CD4-positive, alpha-beta T cell treated with Interleukin-6 at 100 ng/mL for 8 hours (primary cell): ENCODE measurements at regions not wholly inside any gene's neighbourhood (a gene's known extent, or its start where the extent isn't known, plus 50 kb on each side); places are given as distances from the start of the nearest gene placed in this dataset.
"Not testable (repeated sequence)": the region's sequence is repeated elsewhere in the genome, so short reads cannot be mapped to it uniquely, and the experiment has no call there.

Source experiments
- DNase-seq: peaks from one replicate; pipeline ENCODE4 v3.0.0-alpha.2; 2020; ENCODE audit warnings: mixed read lengths, low spot score

DNA sequence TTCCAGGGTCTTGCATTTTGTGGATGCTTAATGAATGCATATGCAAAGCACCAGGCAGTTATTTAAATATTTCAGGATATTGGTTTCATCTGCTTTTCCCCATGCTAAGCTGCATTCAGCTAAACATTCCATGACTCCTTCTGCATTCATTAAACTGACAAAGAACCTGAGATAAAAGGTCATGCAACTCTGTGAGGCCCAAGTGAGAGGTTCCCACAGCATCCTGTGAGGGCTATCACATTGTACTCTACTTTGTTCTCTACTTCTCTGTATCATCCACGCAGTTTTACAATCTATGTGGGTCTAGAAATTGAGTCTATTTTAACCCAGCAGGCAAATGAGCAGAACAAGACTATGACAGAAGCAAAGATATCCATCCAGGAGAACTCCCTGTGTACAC lies 86.4 kb upstream of the PRSS16 start:
- DNase-seq = no peak

DNA sequence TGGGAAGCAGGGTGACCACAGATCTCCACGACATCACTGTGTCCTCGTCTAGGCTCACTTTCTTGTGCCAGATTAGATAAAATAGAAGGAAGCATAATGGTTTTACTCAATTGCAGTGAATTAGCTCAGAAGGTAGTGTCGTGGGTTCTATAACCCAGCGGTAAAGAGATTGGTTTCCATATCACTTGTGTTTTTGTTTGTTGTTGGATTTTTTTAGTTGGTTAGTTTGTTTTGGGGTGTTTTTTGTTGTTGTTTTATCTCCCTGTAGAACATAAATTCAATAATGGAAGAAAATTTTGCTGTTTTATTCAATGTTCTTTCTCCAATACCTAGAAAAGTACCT lies 85.9 kb upstream of the PRSS16 start:
- no peak for DNase-seq

DNA sequence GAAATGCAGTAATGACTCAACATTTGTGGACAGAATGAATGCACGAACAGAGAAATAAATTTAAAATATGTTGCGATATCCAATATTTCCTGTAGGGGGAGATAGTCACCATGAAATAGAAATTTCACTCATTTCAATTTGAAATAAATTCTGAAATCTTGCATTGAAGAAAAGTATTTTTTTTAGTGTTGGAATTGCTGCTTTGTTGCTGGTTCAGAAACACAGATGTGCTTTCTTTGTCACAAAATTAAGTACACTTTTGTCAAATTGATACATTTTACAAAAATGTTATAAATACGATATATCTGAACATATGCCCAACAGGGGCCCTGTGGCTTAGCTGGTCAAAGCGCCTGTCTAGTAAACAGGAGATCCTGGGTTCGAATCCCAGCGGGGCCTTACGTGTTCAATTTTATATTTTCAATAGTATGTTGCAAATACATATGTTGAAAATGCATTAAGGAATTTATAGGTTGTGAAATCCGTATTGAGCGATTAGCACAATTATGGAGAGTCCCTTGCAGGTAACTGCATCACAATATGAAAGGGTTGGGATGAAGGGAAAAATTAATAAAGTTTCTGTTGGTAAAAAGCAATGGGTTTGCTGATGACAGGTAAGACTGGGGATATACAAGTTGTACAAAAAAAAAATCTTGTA lies 85.4 kb upstream of the PRSS16 start:
- peak; percentile 38 for DNase-seq

DNA sequence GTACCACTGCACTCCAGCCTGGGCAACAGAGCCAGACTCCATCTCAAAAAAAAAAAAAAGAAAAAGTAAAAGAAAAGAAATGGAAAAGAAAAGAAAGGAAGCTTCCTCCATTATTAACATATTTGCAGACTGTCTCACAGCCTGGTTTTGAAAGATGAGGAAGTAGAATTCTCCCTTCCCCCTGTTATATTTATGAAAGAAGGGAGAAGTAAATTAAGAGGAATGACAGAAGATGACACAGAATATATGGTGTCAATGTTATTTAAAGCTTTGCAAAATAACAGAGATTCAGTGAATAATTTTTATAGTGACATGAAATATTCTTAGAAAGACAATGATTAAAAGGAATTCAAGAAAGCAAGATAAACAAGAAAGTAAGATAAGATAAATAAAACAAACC lies 83.7 kb upstream of the PRSS16 start:
- no peak for DNase-seq

DNA sequence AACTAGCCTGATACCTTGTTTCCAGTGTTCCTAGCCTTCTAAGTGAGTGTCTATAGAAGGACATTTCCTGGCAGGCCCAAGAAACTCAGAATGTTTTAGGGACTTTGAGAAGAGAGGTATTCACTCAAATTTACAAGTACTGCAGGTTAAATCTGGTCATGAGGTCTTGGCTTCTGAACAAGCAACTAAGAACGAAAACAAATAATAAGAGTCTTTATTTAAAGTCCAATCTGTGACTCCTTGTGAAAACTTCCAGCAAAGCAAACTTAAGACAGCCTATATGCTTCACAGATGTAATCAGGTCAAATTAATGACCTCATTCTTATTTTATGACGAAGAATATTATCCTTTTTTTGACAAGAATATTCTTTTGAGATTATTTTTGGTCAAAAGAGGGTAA lies 79.4 kb upstream of the PRSS16 start:
- no peak for DNase-seq

DNA sequence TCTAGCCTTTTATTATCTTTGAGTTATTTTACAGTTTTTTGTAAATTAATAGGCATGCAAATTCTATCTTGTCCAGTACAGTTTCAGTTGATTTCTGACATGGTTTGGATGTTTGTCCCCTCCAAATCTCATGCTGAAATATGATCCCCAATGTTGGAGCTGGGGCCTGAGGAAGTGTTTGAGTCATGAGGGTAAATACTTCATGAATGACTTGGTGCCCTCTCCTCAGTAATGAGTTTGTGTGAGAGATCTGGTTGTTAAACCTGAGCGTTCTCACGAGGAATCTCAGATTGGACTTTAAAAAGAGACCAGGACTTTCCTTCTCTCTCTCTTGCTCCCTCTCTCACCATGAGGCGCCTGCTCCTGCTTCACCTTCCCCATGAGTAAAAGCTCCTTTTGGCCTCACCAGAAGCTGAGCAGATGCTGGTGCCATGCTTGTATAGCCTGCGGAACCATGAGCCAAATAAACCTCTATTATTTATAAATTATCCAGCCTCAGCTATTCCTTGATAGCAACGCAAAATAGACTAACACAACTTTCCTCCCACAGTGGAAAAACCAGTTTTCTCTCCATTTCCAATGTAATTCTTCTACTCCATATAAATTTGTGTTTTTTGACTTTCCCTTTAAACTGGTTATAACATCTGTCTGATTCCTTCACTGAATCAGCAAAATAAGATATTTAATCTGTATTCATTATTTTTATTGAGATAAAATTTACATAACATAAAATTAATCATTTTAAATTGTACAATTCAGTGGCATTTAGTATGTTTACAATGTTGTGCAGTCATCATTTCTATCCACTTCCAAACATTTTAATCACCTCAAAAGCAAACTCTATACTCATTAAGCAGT lies 78.7 kb upstream of the PRSS16 start:
- DNase-seq = no peak

DNA sequence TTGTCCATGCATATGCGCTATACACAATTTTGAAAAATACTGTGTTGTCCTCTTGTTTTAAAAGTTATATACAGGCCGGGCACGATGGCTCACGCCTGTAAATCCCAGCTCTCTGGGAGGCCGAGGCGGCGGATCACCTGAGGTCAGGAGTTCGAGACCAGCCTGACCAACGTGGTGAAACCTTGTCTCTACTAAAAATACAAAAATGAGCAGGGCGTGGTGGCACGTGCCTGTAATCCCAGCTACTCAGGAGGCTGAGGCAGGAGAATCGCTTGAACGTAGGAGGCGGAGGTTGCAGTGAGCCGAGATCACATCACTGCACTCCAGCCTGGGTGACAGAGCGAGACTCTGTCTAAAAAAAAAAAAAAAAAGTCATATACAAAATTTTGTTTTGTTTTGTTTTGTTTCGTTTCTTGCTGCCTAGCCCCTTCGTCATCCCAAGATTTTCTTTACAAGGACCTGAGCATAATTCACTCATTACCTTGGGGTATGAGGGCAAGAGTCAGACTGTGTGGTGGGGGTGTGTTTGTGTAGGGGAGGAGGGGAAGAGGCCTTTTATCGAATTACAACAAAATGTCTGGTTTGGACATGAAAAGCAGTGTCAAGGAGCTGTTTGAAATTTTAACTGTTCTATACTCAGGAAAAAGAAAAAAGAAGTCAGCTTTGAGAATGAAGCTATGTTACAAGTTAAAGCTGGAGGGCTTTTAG lies 74.8 kb upstream of the PRSS16 start:
- not testable (repeated sequence) for DNase-seq

DNA sequence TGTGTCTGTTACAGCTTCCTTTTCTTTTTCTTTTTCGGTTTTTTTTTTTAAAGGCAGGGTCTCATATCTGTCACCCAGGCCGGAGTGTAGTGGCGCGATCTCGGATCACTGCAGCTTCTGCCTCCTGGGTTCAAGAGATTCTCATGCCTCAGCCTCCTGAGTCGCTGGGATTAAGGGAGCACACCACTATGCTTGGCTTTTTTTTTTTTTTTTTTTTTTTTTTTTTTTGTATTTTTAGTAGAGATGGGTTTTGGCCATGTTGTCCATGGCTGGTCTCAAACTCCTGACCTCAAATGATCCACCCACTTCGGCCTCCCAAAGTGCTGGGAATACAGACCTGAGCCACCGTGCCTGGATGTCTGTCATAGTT lies 74.3 kb upstream of the PRSS16 start:
- not testable (repeated sequence) for DNase-seq

DNA sequence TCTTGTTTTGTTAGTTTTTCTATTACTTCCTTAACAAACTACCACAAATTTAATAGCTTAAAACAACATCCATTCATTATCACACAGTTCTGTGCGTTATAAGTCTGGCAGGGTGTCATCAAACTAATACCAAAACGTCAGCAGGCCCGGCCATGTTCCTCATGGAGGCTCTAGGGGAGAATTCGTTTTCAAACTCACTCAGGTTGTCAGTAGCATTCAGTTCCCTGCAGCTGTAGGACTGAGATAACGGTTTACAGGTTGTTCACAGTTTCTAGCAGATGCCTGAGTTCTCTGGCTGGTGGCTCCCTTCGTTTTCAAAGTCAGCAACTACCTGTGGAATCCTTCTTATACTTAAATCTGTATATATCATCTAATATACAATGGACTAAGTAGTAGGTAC lies 72.5 kb upstream of the PRSS16 start:
- DNase-seq = no peak

DNA sequence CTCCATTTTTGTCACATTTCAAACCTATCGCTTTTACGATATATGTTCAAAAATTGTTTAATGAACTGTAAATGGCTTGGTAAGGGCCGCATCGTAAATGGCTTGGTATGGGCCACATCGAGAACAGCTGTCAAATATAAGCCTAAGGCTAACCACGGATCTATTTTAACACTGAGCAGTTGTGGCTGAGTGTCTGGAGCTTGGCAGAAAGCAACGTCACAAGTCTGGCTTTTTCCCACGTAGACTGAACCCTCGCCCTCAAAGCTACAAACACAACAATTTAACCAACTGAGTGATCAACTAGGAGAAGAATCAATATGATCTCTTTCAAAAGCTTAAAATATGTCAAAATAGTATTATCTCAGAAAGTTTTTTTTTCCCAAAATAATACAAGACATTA lies 71.4 kb upstream of the PRSS16 start:
- DNase-seq = no peak

DNA sequence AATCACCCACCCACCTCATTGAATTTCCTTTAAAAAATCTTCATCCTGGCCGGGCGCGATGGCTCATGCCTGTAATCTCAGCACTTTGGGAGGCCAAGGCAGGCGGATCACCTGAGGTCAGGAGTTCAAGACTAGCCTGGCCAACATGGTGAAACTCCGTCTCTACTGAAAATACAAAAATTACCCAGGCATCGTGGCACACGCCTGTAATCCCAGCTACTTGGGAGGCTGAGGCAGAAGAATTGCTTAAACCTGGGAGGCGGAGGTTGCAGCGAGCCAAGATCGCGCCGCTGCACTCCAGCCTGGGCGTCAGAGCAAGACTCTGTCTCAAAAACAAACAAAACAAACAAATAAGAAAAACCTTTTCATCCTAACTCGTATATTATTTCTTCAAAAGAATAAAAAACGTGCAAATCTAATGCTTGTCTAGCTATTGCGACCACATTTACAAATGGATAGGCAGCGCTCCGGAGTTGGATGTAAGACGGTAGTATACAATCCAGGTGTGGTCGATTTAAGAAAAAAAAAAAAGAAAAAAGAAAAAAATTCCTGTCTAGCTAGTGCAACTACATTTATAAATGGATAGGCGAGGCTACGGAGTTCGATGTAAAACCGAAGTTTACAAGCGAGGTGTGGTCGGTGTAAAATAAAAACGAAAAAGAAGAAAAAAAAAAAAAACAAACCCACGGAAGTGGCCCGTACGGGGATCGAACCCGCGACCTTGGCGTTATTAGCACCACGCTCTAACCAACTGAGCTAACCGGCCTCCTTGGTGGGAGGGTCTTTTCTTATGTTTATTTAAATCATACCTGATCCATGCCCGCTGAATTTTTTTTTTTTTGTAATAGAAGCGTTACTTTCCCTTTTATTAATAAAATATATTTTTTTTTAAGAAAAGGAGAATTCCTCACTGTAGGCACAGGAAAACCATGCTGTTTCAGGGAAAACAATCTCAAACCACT lies 70.7 kb upstream of the PRSS16 start:
- DNase-seq = peak; percentile 62

DNA sequence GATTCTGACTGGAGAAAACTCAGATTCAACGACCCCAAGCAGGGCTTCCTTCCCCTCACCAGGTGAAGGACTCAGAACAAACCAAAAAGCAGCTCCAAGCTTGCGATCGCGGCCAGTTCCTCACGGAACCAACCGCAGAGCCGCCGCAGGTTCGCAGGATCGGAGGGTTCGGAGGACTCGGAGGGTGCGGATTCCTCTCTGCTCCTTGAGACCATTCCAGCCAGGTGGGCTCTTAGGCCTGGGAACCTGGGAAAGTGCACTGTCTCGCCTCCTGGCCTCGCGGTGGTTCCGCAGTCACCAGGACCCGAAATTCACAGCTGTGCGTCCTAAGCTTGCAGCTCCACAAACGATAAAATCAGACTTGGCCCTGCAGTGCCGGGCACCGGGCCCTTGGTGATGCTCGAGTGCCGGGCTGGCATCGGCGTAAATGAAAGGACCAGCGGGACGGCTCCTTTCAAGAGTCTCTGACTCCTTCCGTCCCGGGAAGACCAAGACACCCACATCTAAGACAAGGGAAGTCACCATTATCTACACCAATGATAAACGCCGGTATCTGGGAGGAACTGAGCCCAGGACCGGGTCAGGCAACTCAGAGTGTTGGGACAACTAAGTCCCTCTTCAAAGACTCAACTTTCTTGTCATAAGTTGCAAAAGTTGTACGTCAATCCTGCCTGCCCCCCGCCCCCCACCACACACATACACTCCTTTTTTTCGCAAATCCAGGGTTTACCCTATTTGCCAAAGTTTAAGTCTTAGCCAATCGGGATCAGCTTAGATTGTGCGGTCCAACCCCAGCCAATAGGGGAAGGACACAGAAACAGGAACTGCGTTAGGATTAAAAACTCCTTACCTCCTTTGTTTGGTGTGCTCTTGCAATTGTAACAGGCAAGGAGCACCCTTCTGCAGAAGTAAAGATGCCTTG lies 69.8 kb upstream of the PRSS16 start:
- DNase-seq = peak; percentile 72

DNA sequence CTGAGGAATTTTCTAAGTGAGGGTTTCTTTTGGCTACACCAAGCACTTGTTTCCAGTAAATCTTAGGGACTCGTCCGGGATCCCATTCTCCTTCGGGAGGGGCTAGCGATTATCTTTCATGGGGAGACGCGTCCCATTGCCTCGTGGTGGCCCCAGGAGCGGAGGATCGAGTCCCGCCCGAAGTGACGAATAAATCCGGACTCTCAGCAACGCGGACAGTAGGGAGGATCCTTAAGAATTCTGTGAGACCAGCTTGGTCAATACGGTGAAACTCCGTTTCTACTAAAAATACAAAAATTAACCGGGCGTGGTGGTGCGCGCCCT lies 69.1 kb upstream of the PRSS16 start:
- DNase-seq = no peak

DNA sequence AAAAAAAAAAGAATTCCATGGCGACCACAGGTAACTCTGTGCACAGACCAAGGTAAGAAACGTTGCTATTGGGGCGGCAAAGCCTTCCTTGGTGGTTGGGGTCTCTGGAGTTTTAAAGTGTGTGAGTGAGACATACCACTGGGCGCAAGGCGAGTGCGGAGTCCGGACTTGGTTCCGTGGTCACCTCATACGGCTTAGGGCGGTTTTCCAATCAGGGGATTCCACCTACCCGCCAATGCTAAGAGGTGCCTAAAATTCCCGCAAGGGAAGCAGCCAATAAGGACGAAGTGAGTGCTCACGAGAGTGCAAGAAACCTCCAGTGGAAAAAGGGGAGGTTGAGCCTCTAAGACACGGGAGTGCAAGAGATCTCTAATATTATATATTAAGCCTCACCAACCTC lies 68.6 kb upstream of the PRSS16 start:
- no peak for DNase-seq

DNA sequence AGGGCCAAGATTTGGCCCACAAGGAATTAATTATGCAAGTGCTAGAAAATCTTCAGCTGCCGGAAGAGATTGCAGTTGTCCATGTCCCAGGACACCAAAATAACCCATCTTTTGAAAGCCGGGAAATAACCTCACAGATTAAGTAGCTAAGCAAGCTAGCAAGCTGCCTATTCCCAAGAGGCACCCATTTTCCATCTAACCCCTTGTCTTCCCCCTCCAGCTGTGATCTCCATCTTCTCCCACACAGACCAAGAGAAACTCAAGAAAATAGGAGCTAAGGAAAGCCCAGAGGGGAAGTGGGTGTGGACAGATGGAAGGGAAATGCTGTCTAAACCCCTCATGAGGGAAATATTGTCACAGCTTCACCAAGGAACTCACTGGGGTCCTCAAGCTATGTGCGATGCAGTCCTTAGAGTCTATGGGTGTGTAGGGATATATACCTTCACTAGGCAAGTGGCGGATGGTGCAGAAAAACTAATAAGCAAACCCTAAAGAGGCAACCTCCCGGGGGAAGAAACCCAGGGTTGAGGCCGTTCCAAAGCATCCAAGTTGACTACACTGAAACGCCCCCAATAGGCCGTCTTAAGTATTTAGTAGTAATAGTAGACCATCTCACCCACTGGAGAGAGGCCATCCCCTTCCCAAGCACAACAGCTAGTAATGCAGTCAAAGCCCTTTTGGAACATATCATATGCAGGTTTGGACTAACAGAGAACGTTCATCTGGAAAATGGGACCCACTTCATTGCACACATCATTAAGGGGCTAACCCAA lies 64.3 kb upstream of the PRSS16 start:
- no peak for DNase-seq

DNA sequence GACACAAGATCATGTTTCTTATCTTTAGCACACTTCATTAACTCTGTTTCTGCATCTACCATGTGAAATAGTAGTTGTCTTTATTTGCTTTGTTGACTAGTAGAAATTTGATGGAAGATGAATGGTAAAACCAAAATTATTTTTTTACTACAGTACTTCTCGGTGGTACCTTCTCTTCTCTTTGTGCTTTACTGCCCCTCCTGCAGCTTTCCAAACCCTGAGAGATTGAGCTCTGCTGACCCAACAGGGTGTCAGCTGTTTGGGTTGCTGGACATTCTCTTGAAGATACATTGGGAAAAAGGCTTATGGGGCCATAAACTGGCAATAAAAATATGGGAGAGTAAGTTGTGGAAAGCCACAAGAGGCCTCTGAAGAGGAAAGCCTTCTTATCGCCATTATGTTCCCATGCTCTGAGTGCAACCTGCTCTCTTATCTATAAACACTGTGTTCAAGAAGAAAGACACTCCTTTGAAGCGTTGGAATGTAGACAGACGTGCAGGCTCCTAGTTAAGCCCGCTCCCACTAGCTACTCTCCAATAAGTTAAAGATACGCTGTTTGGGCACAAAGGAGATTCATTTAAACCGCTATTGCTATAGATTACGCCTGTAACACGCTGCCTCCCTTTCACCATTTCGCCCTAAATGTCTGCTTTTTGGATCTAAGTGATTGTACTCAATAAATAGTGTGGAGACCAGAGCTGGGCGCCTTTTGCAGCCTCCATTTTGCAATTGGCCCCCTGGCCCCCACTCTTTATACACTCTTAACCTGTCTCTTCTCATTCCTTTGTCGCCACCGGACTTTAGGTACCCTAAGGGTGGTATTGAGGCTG lies 60.1 kb upstream of the PRSS16 start:
- DNase-seq = no peak

DNA sequence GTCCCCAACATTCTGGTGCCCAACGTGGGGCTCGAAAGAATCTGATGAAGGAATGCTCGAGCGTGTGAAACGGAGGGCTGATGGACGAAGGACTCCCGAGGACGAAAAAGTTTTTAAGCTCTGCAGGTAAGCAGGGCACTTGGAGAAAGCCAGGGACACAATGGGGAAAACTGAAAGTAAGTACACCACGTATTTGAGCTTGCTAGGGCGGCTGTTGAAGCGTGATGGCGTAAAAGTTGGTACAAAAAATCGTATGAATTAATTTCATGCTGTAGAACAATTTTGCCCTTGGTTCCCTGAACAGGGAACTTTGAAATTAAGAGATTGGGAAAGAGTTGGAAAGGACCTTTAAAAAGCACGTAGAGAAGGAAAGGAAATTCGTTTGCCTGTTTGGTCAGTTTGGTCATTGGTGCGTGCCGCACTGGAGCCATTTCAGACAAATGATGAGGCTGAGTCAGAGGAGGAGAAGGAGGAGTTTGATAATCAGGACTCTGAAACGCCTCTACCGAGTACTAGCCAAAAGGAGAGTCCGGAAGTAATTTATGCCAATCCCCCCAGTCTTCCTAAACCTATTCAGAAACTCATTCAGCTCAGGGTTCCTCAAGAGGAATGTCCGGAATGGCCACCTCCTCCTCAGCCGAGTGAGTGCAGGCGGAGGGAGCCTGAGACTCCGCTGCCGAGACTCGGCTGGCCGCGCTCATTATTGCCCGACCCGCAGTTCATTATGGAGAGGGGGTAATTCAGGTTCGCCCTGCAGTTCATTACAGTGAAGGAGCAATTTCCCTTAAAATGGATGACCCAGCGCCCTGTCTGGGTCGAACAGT lies 59.2 kb upstream of the PRSS16 start:
- DNase-seq = peak; percentile 32

DNA sequence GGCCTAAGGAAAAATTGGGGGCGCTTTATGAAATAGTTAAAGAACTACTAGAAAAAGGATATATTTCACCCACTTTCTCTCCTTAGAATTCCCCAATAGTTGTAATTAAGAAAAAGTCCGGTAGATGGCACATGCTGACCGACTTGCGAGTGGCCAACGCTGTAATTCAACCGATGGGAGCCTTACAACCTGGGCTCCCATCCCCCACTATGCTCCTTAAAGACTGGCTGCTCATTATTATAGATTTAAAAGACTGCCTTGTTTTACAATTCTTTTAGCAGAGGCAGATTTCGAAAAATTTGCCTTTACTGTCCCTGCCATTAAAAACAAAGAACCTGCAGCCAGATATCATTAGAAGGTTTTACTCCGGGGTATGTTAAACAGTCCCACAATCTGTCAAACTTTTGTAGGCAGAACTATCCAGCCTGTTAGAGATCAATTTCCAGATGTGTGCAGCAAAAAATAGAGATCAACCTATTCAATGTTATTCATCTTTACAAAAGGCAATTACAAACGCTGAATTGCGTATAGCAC lies 58.5 kb upstream of the PRSS16 start:
- peak; percentile 66 for DNase-seq
